ENCODE measurements at regions not wholly inside any gene's neighbourhood (a gene's known extent, or its start where the extent isn't known, plus 50 kb on each side); places are given as distances from the start of the nearest gene placed in this dataset.

GRCh38 chr6:49070411-49070810 is 392.6 kb downstream of the MMUT start:
- Histone ChIP-seq H3K27me3 (replicated peaks in 1 of 2; ENCODE audit: control insufficient read depth in 2 of 2, insufficient read depth in 2 of 2, low read length in 1 of 2) (no peaks in the 10 kb centered on the region), H3K27ac (ENCODE audit: control insufficient read depth, insufficient read depth) (no peak overlapping the region), H3K4me1 (ENCODE audit: control insufficient read depth, insufficient read depth, low read length) (no peaks in the 10 kb centered on the region), H4K20me1 (ENCODE audit: control insufficient read depth, insufficient read depth) (no peaks in the 10 kb centered on the region), H3K4me3 (no peak overlapping the region), H3K4me2 (ENCODE audit: control insufficient read depth, insufficient read depth) (no peak overlapping the region), H3K79me2 (ENCODE audit: control insufficient read depth, insufficient read depth, low read length) (no peaks in the 10 kb centered on the region), H2AFZ (ENCODE audit: control insufficient read depth, low read depth, low read length) (no peak overlapping the region), H3K9ac (ENCODE audit: control insufficient read depth, insufficient read depth, low read length) (no peak overlapping the region), H3K36me3 (ENCODE audit: control insufficient read depth in 2 of 2, insufficient read depth in 2 of 2, low read length in 1 of 2) (no peaks in the 10 kb centered on the region), H3K9me3 (replicated peaks; ENCODE audit: control insufficient read depth, insufficient read depth, low read length) (no peaks in the 10 kb centered on the region)
- in situ Hi-C loops (cut with MboI) (no loop called here), intact Hi-C loops (cut with micrococcal nuclease; ENCODE audit: unreplicated experiment) (no loop called here)
- ATAC-seq (no peak), DNase-seq (ENCODE audit: low read depth, low spot score) (no peak), FAIRE-seq (no peak)
- CTCF ChIA-PET = no interaction called here
- POLR2A ChIA-PET = no interaction called here
- RAD21 ChIA-PET (ENCODE audit: unreplicated experiment) = no interaction called here
- 4% methylated on average over 2 of the region's 2 CpGs for WGBS (ENCODE audit: insufficient coverage, insufficient replicate concordance, low lambda C conversion rate, missing lambda C conversion rate)
- SMC1A ChIA-PET (ENCODE audit: uncharacterized antibody, unreplicated experiment) = no interaction called here
- no TSS peak for BruUV-seq (replicated peaks)
- no peak for TF ChIP-seq HDAC2 (IDR thresholded peaks at IDR 0.05)
- TF ChIP-seq EZH2 (IDR thresholded peaks at IDR 0.05; ENCODE audit: borderline replicate concordance, control insufficient read depth, low read depth, low read length) = no peak
- no peak for TF ChIP-seq ATF3 (IDR thresholded peaks at IDR 0.05; ENCODE audit: borderline replicate concordance, extremely low read depth, low read depth, low read length)
- no peak for TF ChIP-seq TAF1 (IDR thresholded peaks at IDR 0.05; ENCODE audit: borderline replicate concordance, low read depth, low read length)
- TF ChIP-seq FOXM1 (IDR thresholded peaks at IDR 0.05; ENCODE audit: low read depth, low read length) = no peak
- no peak for TF ChIP-seq ZNF622 (IDR thresholded peaks at IDR 0.05)
- TF ChIP-seq, protein P1, sequence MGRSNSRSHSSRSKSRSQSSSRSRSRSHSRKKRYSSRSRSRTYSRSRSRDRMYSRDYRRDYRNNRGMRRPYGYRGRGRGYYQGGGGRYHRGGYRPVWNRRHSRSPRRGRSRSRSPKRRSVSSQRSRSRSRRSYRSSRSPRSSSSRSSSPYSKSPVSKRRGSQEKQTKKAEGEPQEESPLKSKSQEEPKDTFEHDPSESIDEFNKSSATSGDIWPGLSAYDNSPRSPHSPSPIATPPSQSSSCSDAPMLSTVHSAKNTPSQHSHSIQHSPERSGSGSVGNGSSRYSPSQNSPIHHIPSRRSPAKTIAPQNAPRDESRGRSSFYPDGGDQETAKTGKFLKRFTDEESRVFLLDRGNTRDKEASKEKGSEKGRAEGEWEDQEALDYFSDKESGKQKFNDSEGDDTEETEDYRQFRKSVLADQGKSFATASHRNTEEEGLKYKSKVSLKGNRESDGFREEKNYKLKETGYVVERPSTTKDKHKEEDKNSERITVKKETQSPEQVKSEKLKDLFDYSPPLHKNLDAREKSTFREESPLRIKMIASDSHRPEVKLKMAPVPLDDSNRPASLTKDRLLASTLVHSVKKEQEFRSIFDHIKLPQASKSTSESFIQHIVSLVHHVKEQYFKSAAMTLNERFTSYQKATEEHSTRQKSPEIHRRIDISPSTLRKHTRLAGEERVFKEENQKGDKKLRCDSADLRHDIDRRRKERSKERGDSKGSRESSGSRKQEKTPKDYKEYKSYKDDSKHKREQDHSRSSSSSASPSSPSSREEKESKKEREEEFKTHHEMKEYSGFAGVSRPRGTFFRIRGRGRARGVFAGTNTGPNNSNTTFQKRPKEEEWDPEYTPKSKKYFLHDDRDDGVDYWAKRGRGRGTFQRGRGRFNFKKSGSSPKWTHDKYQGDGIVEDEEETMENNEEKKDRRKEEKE (IDR thresholded peaks at IDR 0.05) = no peak
- TF ChIP-seq, protein P2, sequence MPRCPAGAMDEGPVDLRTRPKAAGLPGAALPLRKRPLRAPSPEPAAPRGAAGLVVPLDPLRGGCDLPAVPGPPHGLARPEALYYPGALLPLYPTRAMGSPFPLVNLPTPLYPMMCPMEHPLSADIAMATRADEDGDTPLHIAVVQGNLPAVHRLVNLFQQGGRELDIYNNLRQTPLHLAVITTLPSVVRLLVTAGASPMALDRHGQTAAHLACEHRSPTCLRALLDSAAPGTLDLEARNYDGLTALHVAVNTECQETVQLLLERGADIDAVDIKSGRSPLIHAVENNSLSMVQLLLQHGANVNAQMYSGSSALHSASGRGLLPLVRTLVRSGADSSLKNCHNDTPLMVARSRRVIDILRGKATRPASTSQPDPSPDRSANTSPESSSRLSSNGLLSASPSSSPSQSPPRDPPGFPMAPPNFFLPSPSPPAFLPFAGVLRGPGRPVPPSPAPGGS (IDR thresholded peaks at IDR 0.05; ENCODE audit: borderline replicate concordance, insufficient read depth, low read depth, low read length, poor library complexity, severe bottlenecking) = no peak
- TF ChIP-seq RB1 (IDR thresholded peaks at IDR 0.05; ENCODE audit: borderline replicate concordance) = no peak

Measured in GM12878 (cell line).